ENCODE measurements at regions not wholly inside any gene's neighbourhood (a gene's known extent, or its start where the extent isn't known, plus 50 kb on each side); places are given as distances from the start of the nearest gene placed in this dataset.
"Not testable (repeated sequence)": the region's sequence is repeated elsewhere in the genome, so short reads cannot be mapped to it uniquely, and the experiment has no call there.

- DNase-seq (ENCODE audit: low read depth) = no peak
Measured at GRCh38 chr6:111925296-111925695, 52.0 kb upstream of the FYN start.

- DNase-seq (ENCODE audit: low read depth) = no peak
Measured at GRCh38 chr6:111926731-111927302, 53.6 kb upstream of the FYN start.

GRCh38 chr6:111927321-111927720 lies 54.1 kb upstream of the FYN start:
- no peak for DNase-seq (ENCODE audit: low read depth)

GRCh38 chr6:111928139-111928538 lies 54.9 kb upstream of the FYN start:
- DNase-seq (ENCODE audit: low read depth) = no peak

- not testable (repeated sequence) for DNase-seq (ENCODE audit: low read depth)
Measured at GRCh38 chr6:111934611-111935010, 61.4 kb upstream of the FYN start.

- no peak for DNase-seq (ENCODE audit: low read depth)
Measured at GRCh38 chr6:111936718-111937117, 63.5 kb upstream of the FYN start.

- no peak for DNase-seq (ENCODE audit: low read depth)
Measured at GRCh38 chr6:111938710-111939109, 65.5 kb upstream of the FYN start.

- DNase-seq (ENCODE audit: low read depth) = no peak
Measured at GRCh38 chr6:111939902-111940301, 66.7 kb upstream of the FYN start.

- no peak for DNase-seq (ENCODE audit: low read depth)
Measured at GRCh38 chr6:111940801-111941200, 67.5 kb upstream of the FYN start.

GRCh38 chr6:111941686-111942330 lies 68.6 kb upstream of the FYN start:
- no peak for DNase-seq (ENCODE audit: low read depth)

- no peak for DNase-seq (ENCODE audit: low read depth)
Measured at GRCh38 chr6:111942561-111942960, 69.3 kb upstream of the FYN start.

GRCh38 chr6:111943266-111943665 lies 70.0 kb upstream of the FYN start:
- DNase-seq (ENCODE audit: low read depth) = no peak

- DNase-seq (ENCODE audit: low read depth) = no peak
Measured at GRCh38 chr6:111943726-111944125, 70.5 kb upstream of the FYN start.

GRCh38 chr6:111944541-111944940 lies 71.3 kb upstream of the FYN start:
- no peak for DNase-seq (ENCODE audit: low read depth)

- DNase-seq (ENCODE audit: low read depth) = no peak
Measured at GRCh38 chr6:111949546-111949945, 76.3 kb upstream of the FYN start.

- DNase-seq (ENCODE audit: low read depth) = not testable (repeated sequence)
Measured at GRCh38 chr6:111949984-111950383, 76.7 kb upstream of the FYN start.

- DNase-seq (ENCODE audit: low read depth) = no peak
Measured at GRCh38 chr6:111950661-111951496, 77.6 kb upstream of the FYN start.

- no peak for DNase-seq (ENCODE audit: low read depth)
Measured at GRCh38 chr6:111951497-111952085, 78.3 kb upstream of the FYN start.

- DNase-seq (ENCODE audit: low read depth) = no peak
Measured at GRCh38 chr6:111952274-111952673, 79.0 kb upstream of the FYN start.

- DNase-seq (ENCODE audit: low read depth) = no peak
Measured at GRCh38 chr6:111952821-111953540, 79.7 kb upstream of the FYN start.

GRCh38 chr6:111956098-111956497 lies 82.8 kb upstream of the FYN start:
- DNase-seq (ENCODE audit: low read depth) = no peak

GRCh38 chr6:111957623-111958315 lies 84.5 kb upstream of the FYN start:
- DNase-seq (ENCODE audit: low read depth) = no peak
